NCI-H2081 (cell line): ENCODE measurements at regions not wholly inside any gene's neighbourhood (a gene's known extent, or its start where the extent isn't known, plus 50 kb on each side); places are given as distances from the start of the nearest gene placed in this dataset.
"Not testable (repeated sequence)": the region's sequence is repeated elsewhere in the genome, so short reads cannot be mapped to it uniquely, and the experiment has no call there.

ENCODE experiments used
- DNase-seq, 2 experiments: peaks; one replicate each; lab custom pipeline; 2025; lab: John Stamatoyannopoulos, UW

DNA sequence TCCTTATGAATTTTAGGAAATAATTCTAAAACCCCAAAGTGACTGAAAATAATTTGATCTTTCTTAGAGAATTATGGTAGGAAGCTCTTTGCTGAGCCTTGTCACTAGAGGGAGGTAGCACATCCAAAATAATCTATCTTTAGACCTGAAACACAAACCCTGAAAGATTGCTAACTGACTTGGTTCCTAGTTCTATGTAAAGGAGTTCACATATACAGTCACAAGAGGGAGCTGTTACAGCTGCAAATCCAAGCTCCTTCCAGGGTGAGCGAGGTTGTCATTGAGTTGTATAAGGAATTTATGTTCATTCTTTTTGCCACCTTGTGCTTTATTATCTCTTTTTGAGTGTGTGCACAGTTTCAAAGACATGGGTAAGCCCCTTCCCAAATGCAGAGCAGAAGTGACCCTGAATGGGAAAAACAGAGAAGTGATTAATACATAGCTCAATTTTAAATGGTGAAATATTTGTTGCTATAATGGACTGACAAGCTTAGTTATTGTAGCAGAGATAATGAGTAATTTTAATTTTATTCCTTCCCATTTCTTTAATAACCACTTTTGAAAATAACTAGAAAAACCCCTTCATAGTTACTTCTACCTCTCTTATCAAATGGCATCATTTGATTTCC lies 387.9 kb downstream of the DAD1 start:
- DNase-seq = no peak

GRCh38 chr14:22200131-22200530 lies 388.9 kb downstream of the DAD1 start:
- DNase-seq = not testable (repeated sequence)

GRCh38 chr14:22194664-22195063 lies 394.4 kb downstream of the DAD1 start:
- no peak for DNase-seq

GRCh38 chr14:22190411-22191191 lies 398.4 kb downstream of the DAD1 start:
- DNase-seq = no peak

- no peak for DNase-seq
Measured at GRCh38 chr14:22189881-22190280, 399.1 kb downstream of the DAD1 start.

DNA sequence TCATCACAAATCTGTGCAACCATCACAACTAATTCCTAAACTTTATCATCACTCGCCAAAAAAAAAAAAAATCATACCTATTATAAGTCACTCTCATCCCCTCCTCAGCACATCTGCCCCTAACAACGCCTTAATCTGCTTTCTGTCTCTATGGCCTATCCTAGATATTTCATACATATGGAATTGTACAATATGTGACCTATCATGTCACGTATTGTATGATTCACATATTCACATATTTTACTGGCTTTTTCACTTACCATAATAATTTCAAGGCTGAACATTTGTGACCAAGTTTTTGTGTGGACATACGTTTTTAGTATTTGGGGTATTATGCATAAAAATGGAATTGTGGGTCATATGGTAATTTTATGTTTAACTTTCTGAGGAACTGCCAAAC lies 400.7 kb downstream of the DAD1 start:
- no peak for DNase-seq

DNA sequence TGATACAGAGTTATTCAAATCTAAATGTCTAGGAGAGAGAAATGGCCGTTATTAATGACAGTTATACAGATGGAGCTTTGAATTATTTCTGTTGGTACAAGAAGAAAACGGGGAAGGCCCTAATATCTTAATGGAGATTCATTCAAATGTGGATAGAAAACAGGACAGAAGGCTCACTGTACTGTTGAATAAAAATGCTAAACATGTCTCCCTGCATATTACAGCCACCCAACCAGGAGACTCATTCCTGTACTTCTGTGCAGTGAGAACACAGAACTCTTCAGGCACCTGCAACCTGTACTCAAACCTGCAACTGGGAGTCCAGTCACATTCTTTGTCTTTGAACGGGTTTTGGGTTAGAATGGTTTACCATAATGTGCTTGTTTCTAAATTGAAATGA lies 403.2 kb downstream of the DAD1 start:
- DNase-seq = no peak

GRCh38 chr14:22185191-22185590 lies 403.8 kb downstream of the DAD1 start:
- no peak for DNase-seq

- no peak for DNase-seq
Measured at GRCh38 chr14:22184830-22185168, 404.2 kb downstream of the DAD1 start.

- DNase-seq = no peak
Measured at GRCh38 chr14:22184157-22184829, 404.7 kb downstream of the DAD1 start.

GRCh38 chr14:22180045-22180444 lies 409.0 kb downstream of the DAD1 start:
- DNase-seq = no peak

GRCh38 chr14:22179190-22179589 lies 409.8 kb downstream of the DAD1 start:
- no peak for DNase-seq

- no peak for DNase-seq
Measured at GRCh38 chr14:22178333-22178839, 410.6 kb downstream of the DAD1 start.

- no peak for DNase-seq
Measured at GRCh38 chr14:22177870-22178269, 411.2 kb downstream of the DAD1 start.

GRCh38 chr14:22176957-22177356 lies 412.1 kb downstream of the DAD1 start:
- DNase-seq = no peak

DNA sequence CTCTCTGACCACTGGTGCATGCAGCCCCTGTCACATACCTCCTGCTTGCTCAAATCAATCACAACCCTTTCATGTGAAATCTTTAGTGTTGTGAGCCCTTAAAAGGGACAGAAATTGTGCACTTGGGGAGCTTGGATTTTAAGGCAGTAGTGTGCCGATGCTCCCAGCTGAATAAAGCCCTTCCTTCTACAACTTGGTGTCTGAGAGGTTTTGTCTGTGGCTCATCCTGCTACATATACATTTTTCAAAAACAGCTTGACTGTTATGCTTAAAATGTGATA lies 413.8 kb downstream of the DAD1 start:
- DNase-seq = not testable (repeated sequence)

DNA sequence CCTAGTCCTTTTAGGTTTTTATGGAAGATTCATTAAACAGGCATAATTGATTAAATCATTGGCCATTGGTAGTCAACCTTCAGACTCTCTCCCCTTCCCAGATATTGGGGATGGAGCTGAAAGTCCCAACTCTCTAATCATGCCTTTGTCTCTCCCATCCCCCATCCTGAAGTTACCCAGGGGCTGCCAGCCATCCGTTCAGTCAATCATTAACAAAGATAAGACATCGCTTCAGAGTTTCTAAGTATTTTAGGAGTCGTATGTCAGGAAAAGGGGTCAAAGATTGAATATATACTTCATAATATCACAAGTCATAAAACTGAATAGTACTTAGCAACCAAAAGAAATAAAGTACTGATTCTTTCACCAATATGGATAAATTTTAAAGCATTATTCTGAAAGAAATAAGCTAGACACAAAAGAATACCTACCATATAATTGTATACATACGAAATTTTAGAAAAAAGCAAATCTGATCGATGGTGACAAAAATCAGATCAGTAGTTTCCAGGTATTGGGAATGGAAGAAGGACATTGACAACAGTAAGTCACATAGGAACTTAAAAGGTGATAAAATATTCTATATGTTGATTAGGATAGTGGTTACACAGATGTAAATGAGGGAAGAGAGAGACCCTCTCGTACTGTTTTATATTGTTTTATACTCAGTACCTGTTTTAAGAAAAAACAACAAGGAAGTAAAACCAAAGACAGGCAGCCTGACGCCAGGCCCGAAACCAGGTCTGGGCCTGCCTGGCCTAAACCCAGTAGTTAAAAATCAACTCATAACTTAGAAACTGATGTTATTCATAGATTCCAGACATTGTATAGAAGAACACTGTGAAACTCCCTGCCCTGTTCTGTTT lies 414.4 kb downstream of the DAD1 start:
- no peak for DNase-seq

GRCh38 chr14:22168092-22168955 lies 420.7 kb downstream of the DAD1 start:
- DNase-seq = no peak

GRCh38 chr14:22164616-22165015 lies 424.4 kb downstream of the DAD1 start:
- DNase-seq = no peak

DNA sequence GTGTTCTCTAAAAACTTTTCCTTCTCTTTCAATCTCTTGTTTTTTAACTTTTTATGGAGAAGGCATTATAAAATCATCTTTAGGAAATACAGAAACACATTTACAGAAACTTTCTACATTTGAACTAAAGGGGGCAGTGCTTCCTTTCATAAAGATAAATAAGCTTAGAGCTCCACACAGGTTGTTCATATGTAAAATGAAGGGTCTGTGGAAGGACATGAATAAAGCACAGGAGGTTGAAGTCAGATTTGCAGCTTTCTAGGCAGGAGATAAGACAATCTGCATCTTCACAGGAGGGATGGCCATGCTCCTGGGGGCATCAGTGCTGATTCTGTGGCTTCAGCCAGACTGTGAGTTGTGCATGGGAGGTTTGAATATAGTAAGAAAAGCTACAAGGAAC lies 426.0 kb downstream of the DAD1 start:
- DNase-seq = no peak

DNA sequence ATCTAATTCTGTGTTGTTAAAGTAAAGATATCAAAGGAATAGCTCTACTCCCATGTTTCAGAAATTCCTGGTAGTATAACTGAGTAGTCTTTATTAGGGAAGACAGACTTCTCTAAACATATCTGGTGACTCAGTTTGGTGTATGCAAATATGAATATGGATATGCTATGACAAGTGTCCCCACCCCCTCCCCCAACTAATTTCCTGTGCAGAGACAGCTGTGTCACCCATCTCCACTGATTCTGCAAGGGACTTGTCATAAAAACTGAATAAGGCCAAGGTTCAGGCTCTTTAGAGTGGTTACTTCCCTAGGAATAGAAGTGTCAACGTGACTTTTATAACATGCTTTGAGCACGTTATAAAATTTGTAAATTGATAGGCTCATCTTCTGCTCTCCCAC lies 429.1 kb downstream of the DAD1 start:
- no peak for DNase-seq
